ENCODE measurements at regions not wholly inside any gene's neighbourhood (a gene's known extent, or its start where the extent isn't known, plus 50 kb on each side); places are given as distances from the start of the nearest gene placed in this dataset.

GRCh38 chr3:113110267-113110666, 101.1 kb upstream of the BOC start:
- TF ChIP-seq CTCF (IDR thresholded peaks at IDR 0.05), result no peak
- TF ChIP-seq EP300 (IDR thresholded peaks at IDR 0.05; ENCODE audit: low read depth), result no peak

Data from transverse colon (tissue), 3 donors.